Renal cortical epithelial cell (primary cell): ENCODE measurements at regions not wholly inside any gene's neighbourhood (a gene's known extent, or its start where the extent isn't known, plus 50 kb on each side); places are given as distances from the start of the nearest gene placed in this dataset.

ENCODE experiments used
- DNase-seq: peaks from one replicate; pipeline ENCODE4 v3.0.0-alpha.2; 2011; ENCODE audit warnings: low read depth

DNA sequence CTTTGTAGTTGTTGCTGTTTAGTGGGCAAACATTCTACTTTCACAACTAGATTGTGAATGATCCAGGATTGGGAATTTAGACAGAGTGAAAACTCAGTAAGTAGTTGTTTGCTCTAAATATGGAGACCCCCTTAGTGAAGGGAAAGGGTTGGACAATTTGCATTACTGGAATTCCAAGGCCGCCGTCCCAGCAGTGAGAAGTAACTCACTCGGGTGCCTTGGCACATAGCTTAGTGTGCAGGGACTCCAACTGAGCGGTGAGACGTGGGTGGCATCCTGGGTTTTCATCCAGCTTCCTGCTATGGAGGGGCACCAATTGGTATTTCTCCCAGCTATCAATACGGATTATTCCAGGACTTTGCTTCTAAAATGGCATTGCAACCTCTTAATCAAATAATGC lies 69.7 kb upstream of the FCN1 start:
- no peak for DNase-seq

GRCh38 chr9:134987906-134988700 lies 70.4 kb upstream of the FCN1 start:
- no peak for DNase-seq

DNA sequence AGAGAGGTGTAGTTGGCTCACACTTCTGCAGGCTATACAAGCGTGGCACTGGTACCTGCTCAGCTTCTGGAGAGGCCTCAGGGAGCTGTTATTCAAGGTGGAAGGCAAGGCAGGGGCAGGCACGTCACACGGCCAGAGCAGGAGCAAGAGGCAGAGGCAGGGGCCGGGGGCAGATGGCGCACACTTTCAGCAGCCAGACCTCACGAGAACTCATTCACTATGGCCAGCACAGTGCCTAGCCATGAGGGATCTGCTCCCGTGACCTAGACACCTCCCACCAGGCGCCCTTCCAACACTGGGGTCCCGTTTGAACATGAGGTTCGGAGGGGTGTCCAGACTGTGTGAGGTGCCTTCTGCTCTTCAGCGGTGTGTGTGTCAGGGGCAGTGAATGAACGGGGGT lies 71.0 kb upstream of the FCN1 start:
- no peak for DNase-seq

DNA sequence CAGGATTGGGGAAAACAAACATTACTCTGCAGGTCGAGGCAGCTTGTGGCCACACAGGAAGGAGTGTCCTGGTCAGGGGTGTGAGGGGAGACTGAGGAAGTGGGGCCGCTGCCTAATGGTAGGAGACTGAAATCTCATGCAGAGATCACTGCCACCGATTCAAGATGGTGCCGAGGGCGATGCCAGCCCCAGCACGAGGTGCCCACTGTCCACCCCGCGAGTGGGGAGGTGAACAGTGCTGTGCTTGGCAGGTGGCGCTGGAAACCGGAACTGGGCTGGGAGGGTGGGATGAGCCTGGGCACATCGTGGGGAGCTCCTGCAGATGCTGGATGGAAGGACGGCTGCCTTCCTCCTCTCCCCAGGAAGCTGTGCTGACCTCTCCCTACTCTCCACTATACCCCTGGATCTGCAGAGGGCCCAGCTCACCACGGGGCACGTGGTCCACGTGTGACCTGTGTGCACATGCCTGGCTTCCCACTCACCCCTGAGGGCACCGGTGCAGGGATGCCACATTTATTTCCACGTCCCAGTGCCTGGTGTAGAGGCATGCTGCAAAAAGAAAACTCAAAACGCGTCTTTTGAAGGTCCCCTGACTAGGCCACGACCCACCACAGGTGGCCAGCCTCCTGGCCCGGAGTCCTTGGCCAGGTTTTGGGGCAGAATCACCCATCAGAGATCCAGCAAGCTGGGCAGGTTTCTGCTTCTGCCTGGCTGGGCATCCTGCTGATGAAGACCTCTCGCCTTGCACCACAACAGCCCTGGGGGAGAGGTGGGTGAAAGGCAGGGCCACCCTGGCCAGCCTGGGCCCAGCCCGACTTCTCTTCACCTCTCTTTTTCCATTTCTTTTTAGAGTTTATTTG lies 71.7 kb upstream of the FCN1 start:
- no peak for DNase-seq

GRCh38 chr9:134991808-134992754 lies 74.4 kb upstream of the FCN1 start:
- DNase-seq, result no peak

DNA sequence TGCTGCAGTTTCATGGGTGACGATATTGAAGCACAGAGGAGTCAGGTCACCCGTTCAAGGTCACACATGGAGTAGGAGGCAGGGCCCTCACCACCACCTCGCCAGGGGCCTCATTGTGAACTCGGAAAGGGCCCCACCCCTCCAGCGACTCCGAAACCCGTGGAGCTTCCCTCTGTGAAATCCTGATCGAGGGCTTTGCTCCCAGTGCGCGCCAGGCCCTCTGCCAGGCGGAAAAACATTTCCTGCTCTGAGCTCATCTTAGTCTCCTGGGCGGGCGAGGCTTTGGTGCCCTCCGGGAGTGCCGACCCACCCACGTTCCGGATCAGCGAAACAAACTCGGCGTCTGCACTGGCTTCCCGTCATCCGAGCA lies 75.0 kb upstream of the FCN1 start:
- DNase-seq, result no peak

DNA sequence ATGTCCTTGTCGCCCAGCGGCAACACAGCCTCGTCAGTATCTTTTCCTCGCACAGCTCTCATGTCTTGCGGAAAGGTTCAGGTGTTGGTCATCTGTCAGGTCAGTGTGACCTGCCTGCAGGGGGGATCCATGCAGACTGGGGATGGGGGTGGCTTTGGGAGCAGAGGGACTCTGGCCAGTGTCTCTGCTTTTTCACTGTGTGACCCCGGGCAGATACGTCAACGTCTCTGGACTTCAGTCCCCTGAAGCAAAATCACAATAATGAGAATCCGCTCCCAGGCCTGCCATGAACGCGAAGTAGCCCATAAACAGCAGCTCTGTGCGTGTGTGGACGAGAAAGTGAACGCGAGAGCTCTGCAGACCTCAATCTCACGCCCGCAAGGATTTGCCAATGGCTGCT lies 75.7 kb upstream of the FCN1 start:
- no peak for DNase-seq

GRCh38 chr9:134993996-134994720 lies 76.4 kb upstream of the FCN1 start:
- no peak for DNase-seq

GRCh38 chr9:134994926-134995791 lies 77.4 kb upstream of the FCN1 start:
- DNase-seq, result no peak

DNA sequence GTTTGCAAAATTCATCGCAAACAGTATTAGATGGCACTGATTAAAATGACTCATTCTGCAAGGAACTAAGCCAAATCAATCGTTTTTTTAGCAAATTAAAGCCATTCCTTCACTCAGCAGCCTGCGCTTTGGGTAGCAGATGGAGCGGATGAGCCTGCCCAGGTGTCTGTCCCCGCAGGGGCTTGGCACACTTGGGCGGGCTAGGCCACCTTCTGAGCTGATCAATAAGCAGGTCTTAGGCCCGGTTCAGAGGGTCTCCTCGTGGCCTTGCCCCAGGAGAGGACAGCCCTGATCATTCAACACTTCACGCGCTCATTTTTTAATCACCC lies 78.0 kb upstream of the FCN1 start:
- no peak for DNase-seq

DNA sequence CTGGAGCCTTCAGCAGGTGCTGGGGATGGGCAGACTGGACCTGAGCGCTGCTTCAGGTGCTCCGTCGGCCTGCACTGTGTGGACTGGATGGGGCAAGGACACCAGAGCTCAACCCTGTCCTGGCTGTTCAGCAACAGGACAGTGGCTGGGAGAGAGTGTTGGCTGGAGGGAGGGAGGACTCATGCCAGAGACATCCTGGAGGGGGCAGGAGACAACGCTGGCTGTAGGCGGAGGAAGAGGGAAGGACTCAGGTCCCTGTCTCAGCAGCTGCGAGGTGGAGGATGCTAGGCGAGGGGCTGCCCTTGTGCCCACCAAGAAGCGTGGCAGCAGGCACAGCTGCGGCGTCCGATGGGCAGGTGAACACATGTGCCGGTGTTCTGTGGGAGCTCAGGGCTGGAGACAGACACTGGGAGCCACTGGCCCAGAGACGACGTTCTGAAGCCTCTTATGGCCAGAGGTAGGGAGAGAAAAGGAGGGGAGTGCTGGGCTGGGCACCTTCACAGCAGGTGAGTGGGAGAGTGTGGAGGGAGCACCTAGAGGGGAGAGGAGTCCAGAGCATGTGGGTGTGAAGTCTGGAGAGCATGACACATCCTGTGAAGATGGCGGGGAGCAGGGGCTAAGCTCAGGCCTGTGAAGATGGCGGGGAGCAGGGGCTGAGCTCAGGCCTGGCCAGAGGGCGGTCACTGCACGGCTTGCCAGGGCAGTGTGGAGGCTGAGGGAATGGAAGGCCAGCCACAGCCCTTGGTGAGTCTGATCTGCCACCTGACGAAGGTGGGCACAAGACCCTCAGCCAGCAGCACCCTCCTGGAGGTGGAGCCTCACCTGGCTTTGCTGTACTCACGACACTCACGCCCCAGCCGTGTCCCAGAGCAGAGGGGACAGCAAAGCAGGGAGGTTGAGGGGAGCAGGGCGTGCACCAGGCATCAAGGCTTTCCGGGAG lies 79.1 kb upstream of the FCN1 start:
- DNase-seq, result no peak

GRCh38 chr9:135000647-135001245 lies 83.0 kb upstream of the FCN1 start:
- no peak for DNase-seq

GRCh38 chr9:135001526-135001925 lies 83.8 kb upstream of the FCN1 start:
- no peak for DNase-seq

DNA sequence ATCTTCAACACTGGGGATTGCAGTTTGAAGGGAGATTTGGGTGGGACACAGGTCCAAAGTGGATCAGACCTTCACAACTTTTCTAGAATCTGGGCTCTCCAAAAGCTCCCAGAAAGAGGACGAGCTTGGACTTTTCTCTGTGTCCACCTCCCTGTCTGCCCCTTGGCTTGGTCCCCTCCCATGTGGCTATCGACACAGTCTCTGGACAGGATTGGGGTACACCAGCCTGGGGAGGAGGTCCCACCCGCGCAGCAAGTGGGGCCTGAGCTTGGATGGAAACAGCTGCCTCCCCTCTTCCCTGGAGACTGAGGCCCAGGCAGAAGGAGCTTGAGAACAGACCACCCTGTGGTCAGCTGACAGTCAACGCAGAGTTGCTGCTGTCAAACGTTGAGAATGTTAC lies 84.6 kb upstream of the FCN1 start:
- DNase-seq, result no peak

DNA sequence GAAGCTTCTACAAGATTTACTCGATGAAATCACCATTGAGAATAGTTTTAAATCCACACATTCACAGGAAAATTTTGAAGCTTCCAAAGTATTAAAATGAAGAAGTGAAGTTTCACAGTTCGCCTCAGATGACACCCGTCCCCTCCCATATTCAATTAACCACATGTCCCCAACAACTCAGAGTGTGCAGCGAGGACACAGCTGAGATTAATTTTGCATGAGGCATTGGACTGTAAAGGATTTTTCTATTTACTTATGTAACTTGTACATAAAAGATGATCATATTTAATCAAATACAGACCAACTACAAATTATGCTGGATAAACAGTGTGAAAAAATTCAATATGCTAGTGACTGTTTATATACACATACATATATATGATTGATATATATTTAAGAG lies 84.7 kb upstream of the OLFM1 start:
- no peak for DNase-seq

DNA sequence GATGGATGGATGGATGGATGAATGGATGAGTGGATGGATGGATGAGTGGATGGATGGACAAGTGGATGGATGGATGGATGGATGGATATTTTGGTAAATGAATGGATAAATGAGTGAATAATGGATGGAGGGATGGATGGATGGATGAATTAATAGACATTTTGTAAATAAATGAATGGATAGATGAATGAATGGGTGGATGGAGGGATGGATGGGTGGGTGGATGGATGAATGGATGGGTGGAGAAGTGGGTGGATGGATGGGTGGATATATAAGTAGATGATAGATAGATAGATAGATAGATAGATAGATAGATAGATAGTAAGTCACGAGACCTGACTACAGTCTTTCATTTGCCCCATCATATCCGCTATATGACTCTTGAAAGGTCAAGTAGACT lies 82.7 kb upstream of the OLFM1 start:
- DNase-seq, result no peak

- no peak for DNase-seq
Observed at GRCh38 chr9:135006911-135007570, 80.4 kb upstream of the OLFM1 start.

DNA sequence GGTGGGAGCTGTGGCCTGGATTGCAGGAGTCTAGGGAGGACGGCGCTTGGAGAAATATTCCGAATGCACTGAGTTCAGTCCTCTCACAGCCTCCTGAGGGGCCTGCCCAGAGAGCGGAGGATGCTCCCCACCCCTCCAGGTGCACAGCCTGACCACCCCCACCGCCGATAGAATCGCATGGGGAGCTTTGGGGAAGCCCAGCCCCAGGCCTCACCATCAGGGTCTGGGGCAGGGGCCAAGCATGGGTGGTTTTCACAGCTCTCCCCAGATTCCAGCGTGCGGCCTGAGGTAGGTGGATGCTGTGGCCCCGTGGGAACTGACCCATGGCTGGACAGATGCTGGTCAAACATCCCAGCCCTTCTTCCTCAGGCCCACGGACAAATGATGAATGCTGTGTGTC lies 79.9 kb upstream of the OLFM1 start:
- DNase-seq, result no peak

GRCh38 chr9:135008416-135008815 lies 79.1 kb upstream of the OLFM1 start:
- DNase-seq, result no peak
